Endothelial cell of umbilical vein (primary cell): ENCODE measurements at regions not wholly inside any gene's neighbourhood (a gene's known extent, or its start where the extent isn't known, plus 50 kb on each side); places are given as distances from the start of the nearest gene placed in this dataset.

Experiments
- BruUV-seq: library from RNA; stranded (reverse); fragments of 400-500 nt; replicated peaks from 2 replicates; lab custom pipeline; 2021; lab: Mats Ljungman, UMichigan
- CTCF ChIA-PET: fragments of 300-600, 350-600 bp; sonication (Branson Sonifier 250); formaldehyde crosslinking; loops from one replicate; lab custom pipeline; 2021; ENCODE audit warnings: antibody characterized with exemption, inconsistent platforms; lab: Charles Lee
- POLR2A ChIA-PET: fragments of 300-600, 350-600 bp; sonication (Branson Sonifier 250); formaldehyde crosslinking; loops from one replicate; lab custom pipeline; 2021; ENCODE audit warnings: antibody characterized with exemption, inconsistent platforms; lab: Charles Lee
- DNase-seq: peaks from one replicate; pipeline ENCODE4 v3.0.0-alpha.2; 2011; ENCODE audit warnings: low read depth, low spot score
- FAIRE-seq: peaks from 2 replicates; lab custom pipeline; 2011; peaks lifted over from hg19 to GRCh38; lab: Jason Lieb, UNC
- H2AFZ ChIP-seq: 2 replicates; pipeline ENCODE4 v1.6.0; 2012; ENCODE audit warnings: low read depth, low read length, control low read depth, inconsistent platforms
- H3K27ac ChIP-seq: 2 replicates; pipeline ENCODE4 v1.5.1; 2011; ENCODE audit warnings: low read depth, mild to moderate bottlenecking, control low read depth, low read length, moderate library complexity; ENCODE audit not compliant: insufficient read depth
- H3K27me3 ChIP-seq, 2 experiments: 2 replicates each; pipeline versions ENCODE4 v1.6.0 to v1.6.1; 2011; ENCODE audit warnings: low read length in 2 of 2, mixed read lengths in 1 of 2; ENCODE audit not compliant: control insufficient read depth in 2 of 2, insufficient read depth in 2 of 2
- H3K36me3 ChIP-seq, 2 experiments: 2 replicates in 1 of 2; 3 replicates in 1 of 2; pipeline ENCODE4 v1.5.1; 2011; ENCODE audit warnings: low read length in 2 of 2, mild to moderate bottlenecking in 1 of 2, moderate library complexity in 1 of 2; ENCODE audit not compliant: control insufficient read depth in 2 of 2, insufficient read depth in 2 of 2; ENCODE audit errors: extremely low read depth in 1 of 2
- H3K4me1 ChIP-seq: 3 replicates; pipeline ENCODE4 v1.5.1; 2011; ENCODE audit warnings: mild to moderate bottlenecking, low read length; ENCODE audit not compliant: control insufficient read depth, insufficient read depth; ENCODE audit errors: extremely low read depth
- H3K4me2 ChIP-seq: 2 replicates; pipeline ENCODE4 v1.6.1; 2011; ENCODE audit warnings: low read length, control low read depth, mixed read lengths; ENCODE audit not compliant: insufficient read depth
- H3K4me3 ChIP-seq, 3 experiments: fragments of 200-600 bp in 1 of 3; sonication (generic), shearing (Covaris generic) in 1 of 3; replicated peaks in 1 of 3; 2 replicates each; pipeline ENCODE4 v1.5.1; 2011 to 2016; ENCODE audit warnings: control low read depth in 3 of 3, low read length in 3 of 3, mild to moderate bottlenecking in 2 of 3, inconsistent platforms in 1 of 3, low read depth in 1 of 3, moderate library complexity in 1 of 3; ENCODE audit not compliant: insufficient read depth in 1 of 3
- H3K79me2 ChIP-seq: 2 replicates; pipeline ENCODE4 v1.6.0; 2012; ENCODE audit warnings: low read length, inconsistent platforms; ENCODE audit not compliant: control insufficient read depth, insufficient read depth
- H3K9ac ChIP-seq: replicated peaks from 2 replicates; pipeline ENCODE3; 2011; ENCODE audit warnings: low read length, control low read depth; ENCODE audit not compliant: insufficient read depth; ENCODE audit errors: extremely low read depth
- H3K9me1 ChIP-seq: replicated peaks from 3 replicates; pipeline ENCODE4 v1.6.0; 2011; ENCODE audit warnings: mild to moderate bottlenecking, low read length; ENCODE audit not compliant: control insufficient read depth, insufficient read depth; ENCODE audit errors: extremely low read depth
- H3K9me3 ChIP-seq: replicated peaks from 2 replicates; pipeline ENCODE4 v1.5.1; 2012; ENCODE audit warnings: low read length, inconsistent platforms; ENCODE audit not compliant: control insufficient read depth, insufficient read depth
- H4K20me1 ChIP-seq: replicated peaks from 2 replicates; pipeline ENCODE3; 2011; ENCODE audit warnings: mild to moderate bottlenecking, low read length; ENCODE audit not compliant: control insufficient read depth, insufficient read depth; ENCODE audit errors: extremely low read depth
- CTCF ChIP-seq, 2 donors: IDR thresholded peaks; 1 replicate in 1 of 2; 2 replicates in 1 of 2; pipeline ENCODE4 v1.5.1; 2011; ENCODE audit warnings: low read length in 2 of 2, mild to moderate bottlenecking in 2 of 2, moderate library complexity in 2 of 2, control low read depth in 1 of 2, inconsistent platforms in 1 of 2, low read depth in 1 of 2; ENCODE audit not compliant: insufficient read depth in 1 of 2; ENCODE audit errors: extremely low read depth in 1 of 2
- EZH2 ChIP-seq: IDR thresholded peaks from 2 replicates; pipeline ENCODE4 v1.6.1; 2012; ENCODE audit warnings: borderline replicate concordance, low read depth, mild to moderate bottlenecking, moderate library complexity, low read length, inconsistent platforms; ENCODE audit not compliant: severe bottlenecking
- FOS ChIP-seq: IDR thresholded peaks from 2 replicates; pipeline ENCODE4 v1.6.1; 2011; ENCODE audit warnings: mild to moderate bottlenecking, low read length, moderate library complexity, borderline replicate concordance; ENCODE audit not compliant: insufficient read depth
- GATA2 ChIP-seq: IDR thresholded peaks from 2 replicates; pipeline ENCODE4 v1.7.0; 2011; ENCODE audit warnings: low read depth, mild to moderate bottlenecking, moderate library complexity, mixed read lengths, low read length; ENCODE audit not compliant: insufficient read length, insufficient read depth
- JUN ChIP-seq: IDR thresholded peaks from 2 replicates; pipeline ENCODE4 v1.6.1; 2011; ENCODE audit warnings: borderline replicate concordance, low read depth; ENCODE audit not compliant: insufficient read length, insufficient read depth
- MAX ChIP-seq: IDR thresholded peaks from 2 replicates; pipeline ENCODE4 v1.6.1; 2011; ENCODE audit not compliant: insufficient read depth, insufficient read length
- MYC ChIP-seq: IDR thresholded peaks from one replicate; pipeline ENCODE4 v1.6.1; 2011; ENCODE audit warnings: mild to moderate bottlenecking, low read depth, low read length
- POLR2A ChIP-seq: IDR thresholded peaks from 2 replicates; pipeline ENCODE4 v1.6.1; 2012; ENCODE audit warnings: low read depth, mild to moderate bottlenecking, control low read depth, low read length
- POLR2AphosphoS5 ChIP-seq: IDR thresholded peaks from 2 replicates; pipeline ENCODE4 v1.6.1; 2012; ENCODE audit warnings: low read depth, mild to moderate bottlenecking, control low read depth, low read length, moderate library complexity; ENCODE audit not compliant: insufficient read depth
- dilution Hi-C: fragments of 300-500 bp; cut with MboI; formaldehyde crosslinking; loops from one replicate; pipeline ENCODE4 v1.15.0; 2019; ENCODE audit warnings: low sequenced_read_pairs; ENCODE audit not compliant: extremely low pct_ligation_motif_present
- intact Hi-C: fragments of 100-400 bp; cut with micrococcal nuclease; formaldehyde crosslinking; loops from one replicate; pipeline ENCODE4 v1.10.0; 2022

GRCh38 chr15:47445723-47446392 lies 271.4 kb upstream of the SEMA6D start:
- no peak overlapping the region for H3K4me2 ChIP-seq

More at GRCh38 chr15:47445723-47446392, 271.4 kb upstream of the SEMA6D start:
- Histone ChIP-seq H3K27ac (no peak overlapping the region), H3K79me2 (no peaks in the 10 kb centered on the region), H3K9me1 (no peaks in the 10 kb centered on the region), H4K20me1 (no peaks in the 10 kb centered on the region), H3K4me3 (no peak overlapping the region), H3K9ac (no peak overlapping the region), H3K9me3 (no peaks in the 10 kb centered on the region), H3K4me1 (no peaks in the 10 kb centered on the region), H3K36me3 (no peaks in the 10 kb centered on the region), H3K27me3 (no peaks in the 10 kb centered on the region), H2AFZ (no peak overlapping the region)
- TF ChIP-seq POLR2A: no peak
- no peak for TF ChIP-seq MYC
- TF ChIP-seq CTCF (IDR thresholded peaks at IDR 0.05; ENCODE audit: extremely low read depth in 1 of 2, insufficient read depth in 1 of 2, low read depth in 1 of 2, low read length in 2 of 2): no peak
- TF ChIP-seq GATA2: no peak
- TF ChIP-seq JUN: no peak
- TF ChIP-seq EZH2: no peak
- TF ChIP-seq FOS: no peak
- no peak for TF ChIP-seq MAX
- TF ChIP-seq POLR2AphosphoS5: no peak
- FAIRE-seq (no peak), DNase-seq (no peak)
- dilution Hi-C loops: no loop called here
- ChIA-PET POLR2A (no interaction called here), CTCF (no interaction called here)
- intact Hi-C loops: no loop called here
- BruUV-seq: no TSS peak
